GM21786 (cell line): ENCODE measurements at regions not wholly inside any gene's neighbourhood (a gene's known extent, or its start where the extent isn't known, plus 50 kb on each side); places are given as distances from the start of the nearest gene placed in this dataset.
"Not testable (repeated sequence)": the region's sequence is repeated elsewhere in the genome, so short reads cannot be mapped to it uniquely, and the experiment has no call there.

Experiments
- ATAC-seq: cut with Tn5 transposase; IDR thresholded peaks from one replicate; pipeline ENCODE4 v1.9.1; 2021; ENCODE audit not compliant: unreplicated experiment

DNA sequence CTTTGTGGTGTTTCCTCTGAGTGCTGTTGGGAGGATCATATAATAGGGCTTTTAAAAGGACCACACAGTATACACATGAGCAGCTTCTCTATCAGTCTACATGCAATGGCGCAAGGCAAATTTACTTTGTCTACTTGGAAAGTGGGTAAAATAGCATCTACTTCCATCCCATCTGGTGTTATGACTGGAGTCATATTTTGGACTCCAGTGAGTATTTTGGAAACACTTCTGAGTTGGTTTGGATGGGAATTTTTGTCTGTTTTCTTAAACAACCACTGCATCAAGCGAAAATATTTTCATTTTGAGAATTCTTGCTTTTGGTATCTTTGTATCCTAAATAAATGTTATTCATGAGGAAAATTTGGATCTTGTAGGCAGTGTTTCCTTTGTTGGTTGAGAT, 220.8 kb downstream of the NMUR2 start:
- ATAC-seq = no peak

- ATAC-seq = no peak
Observed at GRCh38 chr5:152181461-152181860, 223.6 kb downstream of the NMUR2 start.

DNA sequence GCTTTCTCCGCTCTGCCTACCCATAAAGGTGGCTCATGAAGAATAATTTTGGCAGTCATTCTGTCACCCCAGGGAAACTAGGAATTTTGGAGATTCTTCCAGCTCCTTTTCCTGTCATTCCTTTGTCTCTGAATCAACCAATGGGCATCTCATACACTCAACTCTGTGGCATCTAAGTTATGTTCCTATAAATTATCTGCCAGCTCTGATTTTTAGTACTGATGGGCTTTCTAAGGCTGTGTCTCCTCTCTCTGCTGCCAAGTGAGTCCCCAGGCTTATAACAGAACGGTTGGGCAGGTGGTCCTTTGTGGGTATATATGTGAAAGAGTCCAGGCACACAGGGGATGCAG, 226.8 kb downstream of the NMUR2 start:
- ATAC-seq = no peak

GRCh38 chr5:152177626-152178349, 227.3 kb downstream of the NMUR2 start:
- no peak for ATAC-seq

GRCh38 chr5:152171888-152172287, 233.2 kb downstream of the NMUR2 start:
- ATAC-seq = no peak

DNA sequence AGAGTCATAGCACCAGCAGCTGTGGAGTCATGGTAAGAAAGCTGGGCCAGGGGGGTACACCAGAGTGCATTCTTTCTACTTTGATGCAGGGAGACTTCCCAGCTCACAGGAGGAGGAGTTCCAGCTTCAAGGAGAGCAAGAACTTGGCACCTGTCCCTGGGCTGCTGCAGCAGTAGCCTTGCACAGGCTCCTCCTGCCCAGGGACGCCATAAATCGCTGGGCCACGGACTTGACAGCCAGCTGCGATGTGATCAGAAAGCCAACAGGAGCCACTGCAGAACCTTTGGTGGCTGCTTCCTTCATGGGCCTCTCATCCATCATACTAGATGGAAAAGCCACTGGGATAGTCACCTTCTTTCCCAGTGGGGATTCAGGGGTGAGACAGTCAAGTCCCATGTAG, 234.7 kb downstream of the NMUR2 start:
- no peak for ATAC-seq

DNA sequence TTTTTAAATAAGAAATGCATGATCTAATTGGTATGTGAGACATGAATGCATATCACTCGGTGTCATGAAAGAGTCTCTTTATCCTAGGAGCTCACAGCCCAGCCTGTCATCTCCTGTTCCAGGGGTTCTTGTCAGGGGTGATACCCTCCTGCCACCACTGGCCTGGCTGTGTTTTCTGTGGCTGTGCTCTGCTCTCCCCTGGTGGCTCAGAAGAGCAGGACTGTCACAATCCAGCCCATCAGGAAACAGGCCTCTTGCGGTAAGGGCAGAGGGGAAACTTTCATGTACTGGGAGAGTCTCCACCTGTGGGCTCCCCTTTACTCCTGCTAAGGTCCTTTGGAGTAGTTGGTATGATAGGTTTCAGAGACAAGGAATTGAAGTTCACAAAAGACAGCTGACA, 240.2 kb upstream of the GLRA1 start:
- no peak for ATAC-seq

DNA sequence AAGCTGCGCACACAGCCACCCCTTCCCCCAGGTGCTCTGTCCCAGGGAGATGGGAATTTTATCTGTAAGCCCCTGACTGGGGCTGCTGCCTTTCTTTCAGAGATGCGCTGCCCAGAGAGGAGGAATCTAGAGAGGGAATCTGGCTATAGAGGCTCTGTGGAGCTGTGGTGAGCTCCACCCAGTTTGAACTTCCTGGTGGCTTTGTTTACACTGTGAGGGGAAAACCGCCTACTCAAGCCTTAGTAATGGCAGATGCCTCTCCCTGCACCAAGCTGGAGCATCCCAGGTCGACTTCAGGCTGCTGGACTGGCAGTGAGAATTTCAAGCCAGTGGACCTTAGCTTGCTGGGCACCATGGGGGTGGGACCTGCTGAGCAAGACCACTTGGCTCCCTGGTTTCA, 235.2 kb upstream of the GLRA1 start:
- not testable (repeated sequence) for ATAC-seq

DNA sequence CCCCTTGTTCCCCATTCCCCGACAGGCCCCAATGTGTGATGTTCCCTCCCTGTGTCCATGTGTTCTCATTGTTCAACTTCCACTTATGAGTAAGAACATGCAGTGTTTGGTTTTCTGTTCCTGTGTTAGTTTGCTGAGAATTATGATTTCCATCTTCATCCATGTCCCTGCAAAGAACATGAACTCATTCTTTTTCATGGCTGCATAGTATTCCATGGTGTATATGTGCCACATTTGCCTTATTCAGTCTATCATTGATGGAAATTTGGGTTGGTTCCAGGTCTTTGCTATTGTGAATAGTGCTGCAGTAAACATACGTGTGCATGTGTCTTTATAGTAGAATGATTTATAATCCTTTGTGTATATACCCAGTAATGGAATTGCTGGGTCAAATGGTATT, 229.8 kb upstream of the GLRA1 start:
- not testable (repeated sequence) for ATAC-seq

DNA sequence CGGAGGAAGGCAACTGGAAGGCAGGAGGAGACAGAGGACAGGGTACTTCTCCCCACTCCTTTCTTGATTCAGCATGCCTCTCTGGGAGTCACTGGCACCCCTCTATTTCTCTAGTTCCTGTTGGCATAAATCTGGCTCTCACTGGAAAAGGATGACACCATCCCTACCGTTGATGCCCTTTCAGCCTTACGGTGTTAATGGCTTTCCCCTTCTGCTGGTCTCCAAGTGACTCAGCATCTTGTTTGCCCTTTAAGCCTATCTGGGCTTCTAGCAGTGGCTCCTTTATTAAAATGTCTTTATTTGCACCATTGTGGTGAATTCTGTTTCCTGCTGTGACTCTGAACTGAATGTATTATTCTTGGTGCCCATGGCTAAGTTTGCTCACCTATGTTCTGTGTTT, 227.3 kb upstream of the GLRA1 start:
- no peak for ATAC-seq

DNA sequence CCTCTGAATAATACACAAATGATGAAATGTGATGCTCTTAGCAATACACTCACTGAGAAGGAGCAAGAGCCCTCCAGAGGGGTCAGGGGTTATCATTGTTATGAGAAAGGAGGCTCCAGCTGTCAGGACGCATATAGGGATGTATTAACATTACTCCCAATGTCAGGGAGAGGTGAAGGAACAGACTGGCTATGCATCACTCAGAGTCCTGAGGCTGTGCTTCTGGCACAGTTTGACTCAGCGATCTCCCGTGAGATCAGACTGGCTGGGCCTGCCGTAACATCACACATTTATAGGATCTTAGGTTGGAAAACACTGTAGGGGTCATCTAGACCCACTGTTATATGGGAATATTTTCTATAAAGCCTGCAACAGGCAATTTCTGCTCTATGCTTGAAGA, 226.5 kb upstream of the GLRA1 start:
- ATAC-seq = no peak

GRCh38 chr5:152147286-152147685, 222.6 kb upstream of the GLRA1 start:
- no peak for ATAC-seq

DNA sequence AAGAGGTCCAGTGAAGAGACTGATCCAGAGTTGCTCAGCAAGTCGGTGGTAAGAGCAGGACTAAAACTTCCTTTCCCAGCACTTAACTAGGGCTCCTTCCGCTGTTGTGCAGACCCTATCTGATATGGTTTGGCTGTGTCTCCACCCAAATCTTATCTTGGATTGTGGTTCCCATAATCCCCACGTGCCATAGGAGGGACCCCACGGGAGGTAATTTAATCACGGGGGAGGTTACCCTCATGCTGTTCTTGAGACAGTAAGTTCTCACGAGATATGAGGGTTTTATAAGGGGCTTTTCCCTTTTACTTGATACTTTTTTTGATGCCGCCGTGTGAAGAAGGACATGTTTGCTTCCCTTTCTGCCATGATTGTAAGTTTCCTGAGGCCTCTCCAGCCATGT, 221.9 kb upstream of the GLRA1 start:
- ATAC-seq = no peak

DNA sequence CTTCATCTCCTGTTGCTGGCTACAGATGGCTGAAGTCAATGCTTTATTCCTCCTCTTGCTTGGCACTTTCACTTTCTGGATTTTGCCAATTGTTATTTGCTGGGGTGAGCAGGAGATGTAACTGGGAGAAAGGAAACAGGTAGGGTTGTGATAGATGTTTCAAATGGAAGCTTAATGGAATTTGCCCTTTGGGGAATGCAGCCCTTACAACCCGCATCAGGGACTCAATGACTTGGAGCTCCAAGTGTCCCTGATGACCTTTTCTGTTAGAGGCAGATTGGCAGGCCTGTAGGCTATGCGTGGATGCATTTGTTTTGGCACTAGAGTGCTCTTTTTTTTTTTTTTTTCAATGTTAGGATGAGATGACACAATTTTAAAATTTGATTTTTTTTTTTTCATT, 219.9 kb upstream of the GLRA1 start:
- no peak for ATAC-seq

- no peak for ATAC-seq
Observed at GRCh38 chr5:152144030-152144429, 219.4 kb upstream of the GLRA1 start.

GRCh38 chr5:152142840-152143469, 218.3 kb upstream of the GLRA1 start:
- peak; percentile 86 for ATAC-seq

GRCh38 chr5:152140347-152140746, 215.7 kb upstream of the GLRA1 start:
- no peak for ATAC-seq

DNA sequence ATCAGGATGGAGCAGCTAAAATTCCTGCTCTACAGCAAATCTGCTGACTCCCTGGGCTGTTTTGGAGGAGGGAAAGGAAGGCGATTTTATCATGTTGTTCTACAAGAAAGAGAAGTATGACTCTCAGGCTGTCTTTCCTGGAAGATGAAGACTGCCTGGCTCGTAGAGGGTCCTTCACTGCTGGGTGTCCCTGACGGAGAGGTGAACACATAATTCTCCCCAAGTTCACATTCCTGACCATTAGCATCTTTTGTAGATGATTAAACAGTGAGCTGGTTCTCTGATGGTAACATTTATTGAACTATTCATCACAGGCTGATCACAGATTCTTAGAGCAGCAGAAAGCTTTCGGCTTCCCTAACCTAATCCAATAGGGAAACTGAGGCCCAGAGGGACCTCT, 212.4 kb upstream of the GLRA1 start:
- ATAC-seq = no peak

GRCh38 chr5:152136321-152136720, 211.7 kb upstream of the GLRA1 start:
- ATAC-seq = no peak

DNA sequence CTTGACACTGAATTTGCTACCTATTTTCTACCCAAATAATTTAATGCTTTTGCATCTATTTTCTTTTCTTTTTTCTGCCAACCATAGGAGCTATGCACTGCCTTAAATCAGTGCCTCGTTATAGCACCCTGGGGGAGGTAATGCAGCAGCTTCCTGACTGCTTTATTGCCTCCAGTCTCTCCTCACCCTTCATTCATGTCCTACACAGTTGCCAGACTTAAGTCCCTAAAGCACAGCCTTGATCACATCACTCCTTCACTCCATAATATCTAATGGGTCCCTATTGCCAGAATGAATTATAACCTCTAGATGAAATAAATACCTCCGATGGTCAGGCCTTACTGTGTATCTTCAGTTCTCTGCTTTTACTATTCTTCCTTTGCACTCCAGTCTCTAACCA, 211.2 kb upstream of the GLRA1 start:
- ATAC-seq = no peak

DNA sequence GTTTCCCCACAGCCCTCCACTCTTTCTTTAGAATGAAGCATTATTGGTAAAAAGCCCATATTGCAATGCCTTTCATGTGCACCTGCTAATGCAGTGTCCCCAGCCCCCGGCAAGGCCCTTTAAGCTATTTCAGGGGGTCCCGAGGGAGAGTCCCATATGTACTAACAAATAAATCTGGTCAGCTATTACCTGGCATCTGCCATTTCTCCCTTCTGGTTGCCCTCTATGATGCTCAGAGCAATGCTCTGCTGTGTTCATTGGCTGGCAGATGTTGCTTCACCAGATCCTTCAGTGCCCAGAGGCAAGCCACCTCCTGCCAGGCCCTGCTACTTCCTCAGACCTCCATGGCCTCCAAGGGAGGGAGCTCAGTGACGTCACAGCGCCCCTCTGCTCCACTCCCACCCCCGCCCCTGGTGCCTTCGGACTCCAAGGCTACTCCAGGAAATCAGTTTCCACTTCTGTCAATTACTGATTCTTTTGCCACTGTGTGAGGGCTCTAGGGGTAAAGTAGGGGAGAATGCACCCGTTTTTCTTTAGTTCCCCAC, 201.1 kb upstream of the GLRA1 start:
- no peak for ATAC-seq

DNA sequence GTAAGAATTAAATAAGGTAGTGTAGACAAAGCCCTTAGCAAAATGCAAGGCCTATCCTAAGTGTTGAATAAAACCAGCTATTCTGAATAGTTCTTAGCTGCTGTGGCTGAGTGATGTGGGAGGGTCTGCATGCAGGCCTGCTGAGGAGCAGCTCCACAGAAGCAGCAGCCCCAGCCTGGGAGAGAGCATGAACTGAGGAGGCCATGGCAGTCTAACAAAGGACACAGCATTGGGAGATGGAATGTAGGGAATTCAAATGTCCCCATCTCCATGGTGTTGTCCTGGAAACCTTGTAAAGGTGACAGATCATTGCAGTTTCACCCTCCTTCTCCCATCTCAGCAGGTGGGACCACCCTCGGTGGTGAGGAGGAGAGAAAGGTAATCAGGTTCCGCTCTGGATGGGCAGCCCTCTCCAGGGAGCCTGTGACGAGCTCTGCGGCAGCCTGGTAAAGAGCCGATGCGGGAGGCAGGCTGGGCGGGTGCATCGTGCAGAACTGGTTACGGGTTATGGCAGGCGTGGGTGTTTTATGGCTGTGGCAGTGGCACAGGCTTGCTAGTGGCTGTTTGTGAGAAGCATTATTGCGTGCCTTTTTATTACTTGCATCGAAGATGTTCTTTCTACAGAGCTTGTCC, 199.9 kb upstream of the GLRA1 start:
- no peak for ATAC-seq
